K562 (cell line): ENCODE measurements at regions not wholly inside any gene's neighbourhood (a gene's known extent, or its start where the extent isn't known, plus 50 kb on each side); places are given as distances from the start of the nearest gene placed in this dataset.

Source experiments
- ATAC-seq: fragments of 200-7000 bp; cut with Tn5 transposase; 3 replicates; pipeline ENCODE4 v1.9.1; 2020; ENCODE audit warnings: moderate library complexity
- BruUV-seq: library from RNA; stranded (reverse); fragments of 400-500 nt; replicated peaks from 2 replicates; lab custom pipeline; 2021; lab: Mats Ljungman, UMichigan
- CTCF ChIA-PET: fragments of 300-600 bp; formaldehyde crosslinking; extraction: SDS; loops from one replicate; lab custom pipeline; 2021; ENCODE audit warnings: low intra/inter-chr PET ratio; lab: Yijun Ruan, JAX
- POLR2A ChIA-PET: fragments of 300-600, 350-650 bp; sonication (Branson Sonifier 250); formaldehyde crosslinking; extraction: SDS; loops from one replicate; lab custom pipeline; 2021; ENCODE audit warnings: antibody characterized with exemption, inconsistent platforms; lab: Yijun Ruan, JAX
- DNase-seq, 4 experiments: peaks; one replicate each; pipeline versions ENCODE4 v3.0.0 to v3.0.0-alpha.2; 2011 to 2018; ENCODE audit warnings: low spot score in 3 of 4, mixed read lengths in 3 of 4; ENCODE audit errors: extremely low read depth in 1 of 4
- FAIRE-seq: peaks from 2 replicates; lab custom pipeline; 2011; peaks lifted over from hg19 to GRCh38; lab: Jason Lieb, UNC
- H2AFZ ChIP-seq: 2 replicates; pipeline ENCODE4 v1.6.0; 2011; ENCODE audit warnings: low read depth, low read length, control low read depth, inconsistent platforms
- H3K27ac ChIP-seq: fragments of 200-600 bp; 3 replicates; pipeline ENCODE4 v1.8.0; 2011; ENCODE audit warnings: low read depth, mild to moderate bottlenecking, control low read depth, inconsistent platforms, low read length, moderate library complexity, mixed read lengths; ENCODE audit errors: extremely low read depth
- H3K27me3 ChIP-seq, 2 experiments: fragments of 300-600 bp in 1 of 2; 2 replicates in 1 of 2; 3 replicates in 1 of 2; pipeline versions ENCODE4 v1.6.0 to v1.8.0; 2011; ENCODE audit warnings: inconsistent platforms in 2 of 2, low read length in 2 of 2, mild to moderate bottlenecking in 1 of 2, mixed read lengths in 1 of 2, moderate library complexity in 1 of 2; ENCODE audit not compliant: control insufficient read depth in 2 of 2, insufficient read depth in 2 of 2
- H3K36me3 ChIP-seq: fragments of 300-600 bp; 3 replicates; pipeline ENCODE4 v1.8.0; 2011; ENCODE audit warnings: mild to moderate bottlenecking, low read length, inconsistent platforms; ENCODE audit not compliant: control insufficient read depth, insufficient read depth
- H3K4me1 ChIP-seq, 2 experiments: fragments of 200-600 bp in 1 of 2; replicated peaks in 1 of 2; 2 replicates in 1 of 2; 3 replicates in 1 of 2; pipeline versions ENCODE4 v1.5.1 to v1.8.0; 2011; ENCODE audit warnings: inconsistent platforms in 2 of 2, low read length in 2 of 2, mild to moderate bottlenecking in 1 of 2, mixed read lengths in 1 of 2, moderate library complexity in 1 of 2; ENCODE audit not compliant: control insufficient read depth in 2 of 2, insufficient read depth in 2 of 2
- H3K4me2 ChIP-seq: 2 replicates; pipeline ENCODE4 v1.6.1; 2011; ENCODE audit warnings: low read length, control low read depth, inconsistent platforms, mixed read lengths; ENCODE audit not compliant: insufficient read depth
- H3K4me3 ChIP-seq: fragments of 200-600 bp; sonication (generic), shearing (Covaris generic); 2 replicates; pipeline ENCODE4 v1.5.1; 2016; ENCODE audit warnings: control low read depth, inconsistent platforms
- H3K79me2 ChIP-seq: fragments of 200-600 bp; 3 replicates; pipeline ENCODE4 v1.8.0; 2011; ENCODE audit warnings: low read length, inconsistent platforms; ENCODE audit not compliant: control insufficient read depth, insufficient read depth
- H3K9ac ChIP-seq, 2 experiments: 2 replicates each; pipeline versions ENCODE4 v1.6.0 to v1.6.1; 2011; ENCODE audit warnings: low read depth in 2 of 2, low read length in 2 of 2, control low read depth in 1 of 2, inconsistent platforms in 1 of 2, mild to moderate bottlenecking in 1 of 2, mixed read lengths in 1 of 2; ENCODE audit not compliant: insufficient read depth in 1 of 2
- H3K9me1 ChIP-seq: one replicate; pipeline ENCODE4 v1.6.0; 2011; ENCODE audit warnings: inconsistent platforms, mild to moderate bottlenecking, low read length, moderate library complexity; ENCODE audit not compliant: control insufficient read depth, insufficient read depth
- H3K9me3 ChIP-seq: replicated peaks from 2 replicates; pipeline ENCODE4 v1.5.1; 2011; ENCODE audit warnings: low read depth, low read length, inconsistent platforms; ENCODE audit not compliant: control insufficient read depth, insufficient read depth
- H4K20me1 ChIP-seq: replicated peaks from 2 replicates; pipeline ENCODE4 v1.6.1; 2011; ENCODE audit warnings: low read length, inconsistent platforms, mixed read lengths; ENCODE audit not compliant: control insufficient read depth, insufficient read depth
- CAMTA2 ChIP-seq: fragments of 250-450 bp; sonication (Bioruptor Pico); conservative IDR thresholded peaks from 2 replicates; pipeline ENCODE4 v1.5.1; 2022
- E4F1 ChIP-seq: fragments of 250-450 bp; sonication (Bioruptor Pico); IDR thresholded peaks from 2 replicates; pipeline ENCODE4 v1.5.0; 2021; ENCODE audit warnings: mild to moderate bottlenecking, borderline replicate concordance
- PPARD ChIP-seq: fragments of 250-450 bp; sonication (Bioruptor Pico); IDR thresholded peaks from 2 replicates; pipeline ENCODE4 v1.8.0; 2022; ENCODE audit warnings: inconsistent platforms, mild to moderate bottlenecking, moderate library complexity
- SETDB1 ChIP-seq: IDR thresholded peaks from one replicate; pipeline ENCODE4 v1.6.1; 2012; ENCODE audit warnings: low read length, control low read depth, inconsistent platforms
- SP1 ChIP-seq: sonication (generic); formaldehyde crosslinking; IDR thresholded peaks from 2 replicates; pipeline ENCODE4 v1.8.1; 2022; ENCODE audit warnings: mild to moderate bottlenecking, missing genetic modification reagents
- THAP12 ChIP-seq: fragments of 250-450 bp; sonication (Bioruptor Pico); IDR thresholded peaks from 2 replicates; pipeline ENCODE4 v1.9.0; 2021; ENCODE audit warnings: mild to moderate bottlenecking, inconsistent platforms
- ZNF134 ChIP-seq: fragments of 250-450 bp; sonication (Bioruptor Pico); conservative IDR thresholded peaks from 2 replicates; pipeline ENCODE4 v1.4.0; 2020
- ZNF324 ChIP-seq: fragments of 250-450 bp; sonication (Bioruptor Pico); IDR thresholded peaks from 2 replicates; pipeline ENCODE4 v1.4.0; 2020; ENCODE audit warnings: mild to moderate bottlenecking
- ZNF639 ChIP-seq, 2 experiments: fragments of 200-800 bp in 1 of 2; sonication (Bioruptor generic) in 1 of 2; sonication (generic) in 1 of 2; formaldehyde crosslinking in 1 of 2; IDR thresholded peaks in 1 of 2; conservative IDR thresholded peaks in 1 of 2; 2 replicates each; pipeline versions ENCODE4 v1.5.0 to v1.6.1; 2016 to 2020; ENCODE audit warnings: missing compliant biosample characterization in 1 of 2, missing genetic modification characterization in 1 of 2, missing genetic modification reagents in 1 of 2
- WGBS: fragments of 100-300 bp; shearing (Covaris generic); methylation state at CpG from one replicate; pipeline ENCODE4 v1.1.6; 2016; ENCODE audit warnings: low coverage, mixed read lengths; ENCODE audit not compliant: insufficient coverage; ENCODE audit errors: missing lambda C conversion rate; 5-methylcytosine and 5-hydroxymethylcytosine counted together
- in situ Hi-C: fragments of 300-500 bp; cut with MboI; formaldehyde crosslinking; loops from 4 replicates; pipeline ENCODE4 v1.15.0; 2018; ENCODE audit warnings: inconsistent platforms, mixed read lengths
- intact Hi-C: fragments of 100-400 bp; cut with micrococcal nuclease; formaldehyde crosslinking; loops from 2 replicates; pipeline ENCODE4 v1.14.2; 2022

- BruUV-seq, result no TSS peak
- Histone ChIP-seq H3K36me3 (no peaks in the 10 kb centered on the region), H3K27ac (no peak overlapping the region), H4K20me1 (no peaks in the 10 kb centered on the region), H3K27me3 (peaks cover 7 to 13% of the 10 kb centered on the region in 2 experiments; a peak in 2 of 5 replicates), H3K9ac (no peak overlapping the region), H3K4me2 (no peak overlapping the region), H3K9me1 (no peaks in the 10 kb centered on the region), H3K4me3 (no peak overlapping the region), H3K9me3 (no peaks in the 10 kb centered on the region), H2AFZ (no peak overlapping the region), H3K4me1 (no peaks in the 10 kb centered on the region), H3K79me2 (no peaks in the 10 kb centered on the region)
- intact Hi-C loops (no loop called here), in situ Hi-C loops (no loop called here)
- TF ChIP-seq SETDB1 (no peak), CAMTA2 (CRISPR knock-in tag) (no peak), THAP12 (CRISPR knock-in tag) (no peak), PPARD (CRISPR knock-in tag) (no peak), SP1 (CRISPR knock-in tag) (no peak), ZNF639 (CRISPR knock-in tag; conservative IDR thresholded peaks at IDR 0.05 in 1 of 2, IDR thresholded peaks at IDR 0.05 in 1 of 2) (no peak), E4F1 (CRISPR knock-in tag) (no peak), ZNF134 (CRISPR knock-in tag) (no peak), ZNF324 (CRISPR knock-in tag) (no peak)
- 1% methylated on average over 4 of the region's 4 CpGs for WGBS
- ATAC-seq (no peak), DNase-seq (no peak), FAIRE-seq (no peak)
- ChIA-PET POLR2A (no interaction called here), CTCF (no interaction called here)
Observed at GRCh38 chr19:30711826-30712225, 339.6 kb downstream of the ZNF536 start.
